ENCODE measurements at regions not wholly inside any gene's neighbourhood (a gene's known extent, or its start where the extent isn't known, plus 50 kb on each side); places are given as distances from the start of the nearest gene placed in this dataset.

- TF ChIP-seq CTCF (IDR thresholded peaks at IDR 0.05; ENCODE audit: low read length) (no peak), EZH2 (IDR thresholded peaks at IDR 0.05; ENCODE audit: borderline replicate concordance, low read length) (no peak)
These were observed 853.3 kb downstream of the MAT2B start for GRCh38 chr5:164358531-164359259.
